ENCODE measurements at regions not wholly inside any gene's neighbourhood (a gene's known extent, or its start where the extent isn't known, plus 50 kb on each side); places are given as distances from the start of the nearest gene placed in this dataset.

- TF ChIP-seq EP300 (IDR thresholded peaks at IDR 0.05) = no peak
- TF ChIP-seq, protein P1, sequence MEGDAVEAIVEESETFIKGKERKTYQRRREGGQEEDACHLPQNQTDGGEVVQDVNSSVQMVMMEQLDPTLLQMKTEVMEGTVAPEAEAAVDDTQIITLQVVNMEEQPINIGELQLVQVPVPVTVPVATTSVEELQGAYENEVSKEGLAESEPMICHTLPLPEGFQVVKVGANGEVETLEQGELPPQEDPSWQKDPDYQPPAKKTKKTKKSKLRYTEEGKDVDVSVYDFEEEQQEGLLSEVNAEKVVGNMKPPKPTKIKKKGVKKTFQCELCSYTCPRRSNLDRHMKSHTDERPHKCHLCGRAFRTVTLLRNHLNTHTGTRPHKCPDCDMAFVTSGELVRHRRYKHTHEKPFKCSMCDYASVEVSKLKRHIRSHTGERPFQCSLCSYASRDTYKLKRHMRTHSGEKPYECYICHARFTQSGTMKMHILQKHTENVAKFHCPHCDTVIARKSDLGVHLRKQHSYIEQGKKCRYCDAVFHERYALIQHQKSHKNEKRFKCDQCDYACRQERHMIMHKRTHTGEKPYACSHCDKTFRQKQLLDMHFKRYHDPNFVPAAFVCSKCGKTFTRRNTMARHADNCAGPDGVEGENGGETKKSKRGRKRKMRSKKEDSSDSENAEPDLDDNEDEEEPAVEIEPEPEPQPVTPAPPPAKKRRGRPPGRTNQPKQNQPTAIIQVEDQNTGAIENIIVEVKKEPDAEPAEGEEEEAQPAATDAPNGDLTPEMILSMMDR (IDR thresholded peaks at IDR 0.05) = no peak
Observed at GRCh38 chrX:2587146-2587545, 86.4 kb upstream of the DHRSX start.
